HG02938 (cell line): ENCODE measurements at regions not wholly inside any gene's neighbourhood (a gene's known extent, or its start where the extent isn't known, plus 50 kb on each side); places are given as distances from the start of the nearest gene placed in this dataset.

Experiments used
- ATAC-seq: cut with Tn5 transposase; IDR thresholded peaks from one replicate; pipeline ENCODE4 v1.9.1; 2021; ENCODE audit warnings: mild to moderate bottlenecking, moderate library complexity; ENCODE audit not compliant: unreplicated experiment

GRCh38 chr7:124364283-124364682 is 331.4 kb upstream of the TMEM229A start:
- no peak for ATAC-seq

GRCh38 chr7:124354201-124354600 is 321.3 kb upstream of the TMEM229A start:
- ATAC-seq: no peak

DNA sequence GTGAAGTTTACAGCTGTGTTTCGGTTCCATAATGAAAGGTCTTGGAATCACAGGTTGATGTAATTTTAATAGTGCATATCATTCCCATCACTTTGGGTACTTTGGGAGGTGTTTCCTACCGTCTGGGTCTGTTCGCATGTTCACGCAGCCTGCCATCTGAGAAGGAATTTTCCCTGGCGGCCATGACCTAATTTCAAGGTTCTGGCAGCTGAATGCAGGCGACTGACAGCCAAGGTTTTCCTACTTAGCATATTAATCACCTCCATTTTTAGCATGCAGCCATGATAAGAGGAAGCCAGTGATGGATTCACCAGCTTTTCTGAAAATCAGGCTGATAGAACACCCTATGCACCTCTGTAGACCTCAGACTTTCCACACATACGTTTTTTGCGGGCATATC is 319.1 kb upstream of the TMEM229A start:
- ATAC-seq: no peak

- no peak for ATAC-seq
These were observed 316.6 kb upstream of the TMEM229A start for GRCh38 chr7:124349443-124349842.

DNA sequence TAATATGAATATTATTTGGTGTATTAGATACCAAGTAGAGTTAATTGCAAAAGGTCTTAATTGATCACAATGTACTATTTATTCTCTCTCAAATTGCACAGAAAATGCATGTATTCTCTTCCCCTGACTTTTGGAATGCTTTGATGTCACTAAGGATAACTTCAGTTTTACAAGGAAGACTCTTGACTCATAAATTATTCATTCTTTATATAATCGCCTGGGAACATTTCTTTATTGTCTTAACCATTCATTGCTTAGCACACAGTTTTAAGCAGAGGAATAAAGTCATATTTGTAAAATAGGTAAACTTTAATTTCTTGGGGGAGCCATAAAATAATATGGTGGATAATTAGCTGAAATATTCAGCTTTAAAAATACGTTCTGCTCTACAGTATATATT is 306.0 kb upstream of the TMEM229A start:
- no peak for ATAC-seq

GRCh38 chr7:124330731-124331407 is 298.0 kb upstream of the TMEM229A start:
- no peak for ATAC-seq

DNA sequence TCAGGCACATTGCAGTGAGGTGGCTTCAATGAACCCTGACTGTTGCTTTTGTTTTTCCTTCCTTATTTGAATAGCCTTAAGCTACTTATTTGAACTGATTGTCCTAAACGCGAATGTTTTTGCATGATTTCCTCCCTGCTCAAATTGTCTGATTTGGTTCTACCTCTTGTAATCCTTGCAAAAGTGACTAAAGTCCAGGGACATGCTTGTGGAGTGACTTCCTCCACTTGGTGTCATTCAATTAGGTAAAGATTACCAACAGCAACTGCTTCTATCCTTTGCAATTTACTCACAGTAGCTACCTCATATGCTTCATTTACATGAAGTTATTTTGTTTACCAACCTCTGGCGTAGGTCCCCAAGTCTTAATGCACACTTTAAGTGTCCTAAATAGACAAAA is 295.9 kb upstream of the TMEM229A start:
- no peak for ATAC-seq

DNA sequence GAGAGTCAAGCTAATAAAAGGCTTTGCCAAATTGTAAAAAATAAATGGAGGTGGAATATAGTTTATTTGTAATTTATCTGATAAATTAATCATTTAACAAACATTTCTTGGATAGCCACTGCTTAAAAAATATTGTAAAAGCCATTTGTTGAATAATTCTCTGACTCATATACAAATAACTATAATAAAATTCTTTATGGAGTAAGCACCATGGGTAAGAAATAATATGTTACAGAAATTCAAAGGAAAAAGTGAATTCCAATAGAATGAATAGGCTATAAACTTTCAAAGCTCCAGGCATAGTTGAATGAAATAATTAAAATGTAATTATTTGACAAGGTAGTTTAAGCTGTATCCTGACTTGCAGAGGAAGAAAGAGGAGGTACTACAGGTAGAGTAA is 291.4 kb upstream of the TMEM229A start:
- ATAC-seq: no peak

DNA sequence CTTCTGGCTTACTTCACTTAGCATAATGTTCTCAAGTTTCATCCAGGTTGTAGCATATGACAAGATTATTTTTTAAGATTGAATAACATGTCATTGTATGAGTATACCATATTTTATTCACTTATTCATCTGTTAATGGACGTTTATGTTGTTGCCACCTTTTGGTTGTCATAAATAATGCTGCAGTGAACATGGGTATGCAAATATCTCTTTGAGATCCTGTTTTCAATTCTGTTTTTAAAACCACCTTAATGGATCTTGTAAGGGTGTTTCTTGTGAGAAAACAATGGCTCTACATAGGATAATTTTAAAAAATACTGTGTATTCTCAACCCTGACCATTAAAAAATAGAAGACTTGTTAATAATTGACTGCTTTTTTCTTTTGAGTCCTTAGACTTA is 290.7 kb upstream of the TMEM229A start:
- ATAC-seq: no peak

- no peak for ATAC-seq
These were observed 289.7 kb upstream of the TMEM229A start for GRCh38 chr7:124322561-124322960.

GRCh38 chr7:124318721-124319450 is 286.0 kb upstream of the TMEM229A start:
- ATAC-seq: no peak

GRCh38 chr7:124310934-124311390 is 278.1 kb upstream of the TMEM229A start:
- no peak for ATAC-seq

DNA sequence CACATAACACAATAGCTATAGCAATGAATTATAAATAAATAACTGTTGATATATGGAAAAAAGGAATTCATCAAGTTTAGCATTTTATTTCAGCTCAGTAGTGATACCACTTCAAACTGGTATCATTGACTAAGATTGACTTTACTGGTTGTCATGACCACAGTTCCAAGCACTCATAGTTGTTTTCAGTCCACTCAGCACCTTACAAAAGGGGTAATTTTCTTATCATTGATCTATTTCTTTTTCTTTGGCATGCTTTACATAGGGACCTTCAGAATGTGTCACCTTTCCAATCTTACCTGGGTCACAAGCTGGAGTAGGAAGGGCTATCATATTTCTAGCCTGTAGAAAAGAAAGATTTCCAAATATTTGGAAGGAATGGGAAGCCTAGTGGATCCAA is 275.5 kb upstream of the TMEM229A start:
- no peak for ATAC-seq

DNA sequence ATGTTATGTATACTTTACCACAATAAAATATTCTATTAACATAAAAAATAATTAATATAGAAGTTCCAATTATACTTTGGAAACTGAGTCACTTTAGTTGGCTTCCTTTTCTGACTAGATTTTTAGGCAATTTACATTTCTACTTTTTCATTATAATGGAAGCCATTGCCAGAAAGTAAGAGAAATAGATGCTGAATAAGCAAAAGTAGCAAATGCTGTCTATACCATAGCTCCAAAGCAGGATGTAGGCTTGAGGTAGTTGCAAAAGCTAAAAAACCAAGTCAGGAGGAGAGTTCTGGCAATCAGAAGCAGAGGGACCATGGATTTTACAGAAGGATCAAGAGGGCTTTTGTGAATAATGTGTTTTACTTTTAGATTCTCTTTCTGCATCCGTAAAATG is 262.4 kb upstream of the TMEM229A start:
- no peak for ATAC-seq

- no peak for ATAC-seq
These were observed 252.1 kb upstream of the TMEM229A start for GRCh38 chr7:124284937-124285336.

DNA sequence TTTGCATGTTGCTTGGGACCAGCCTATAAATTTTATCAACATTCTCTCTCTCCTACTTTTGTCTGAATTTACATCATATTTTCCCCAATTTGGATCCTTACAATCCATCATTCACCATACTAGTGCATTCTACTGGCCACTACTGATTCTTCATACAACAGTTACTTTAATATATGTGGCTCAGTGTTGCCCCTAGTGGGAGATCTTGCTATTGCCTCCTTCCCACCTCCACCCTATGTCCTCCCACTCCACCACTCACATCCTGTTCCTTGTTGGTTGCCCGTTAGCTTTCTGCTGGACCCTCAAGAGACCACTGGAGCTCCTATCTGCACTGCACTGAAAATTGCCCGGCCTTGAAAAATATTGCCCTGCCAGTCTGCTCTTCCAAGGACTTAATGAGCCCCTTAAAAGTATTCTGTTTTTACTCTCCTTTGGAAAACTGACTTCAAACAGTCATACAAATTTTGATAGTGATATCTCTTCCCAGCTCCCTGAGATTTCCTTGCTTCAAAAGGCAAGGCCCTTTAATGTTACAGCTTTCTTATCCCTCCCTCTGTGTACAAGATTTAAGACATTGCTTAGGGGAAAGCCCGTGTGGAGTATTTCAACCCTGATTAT is 243.2 kb upstream of the TMEM229A start:
- peak; percentile 95 for ATAC-seq

DNA sequence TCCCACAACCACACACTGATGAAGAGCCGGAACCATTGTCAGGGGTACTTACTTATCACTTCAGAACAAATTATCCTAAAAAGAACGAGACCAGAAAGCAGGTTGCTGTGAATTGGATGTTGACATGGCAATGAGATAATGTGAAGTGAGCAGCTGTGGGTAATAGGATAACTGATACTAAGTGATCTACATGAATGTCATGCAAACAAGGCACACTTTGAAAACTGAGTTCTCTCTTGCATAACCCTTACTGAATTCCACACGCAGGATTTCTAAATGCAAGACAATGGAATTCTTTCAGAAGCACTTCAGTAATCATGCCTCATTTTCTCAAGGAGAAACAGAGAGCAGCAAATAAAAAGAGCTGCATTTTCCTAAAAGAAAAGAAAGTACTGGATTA is 242.5 kb upstream of the TMEM229A start:
- ATAC-seq: no peak

- no peak for ATAC-seq
These were observed 236.9 kb upstream of the TMEM229A start for GRCh38 chr7:124269774-124270173.

DNA sequence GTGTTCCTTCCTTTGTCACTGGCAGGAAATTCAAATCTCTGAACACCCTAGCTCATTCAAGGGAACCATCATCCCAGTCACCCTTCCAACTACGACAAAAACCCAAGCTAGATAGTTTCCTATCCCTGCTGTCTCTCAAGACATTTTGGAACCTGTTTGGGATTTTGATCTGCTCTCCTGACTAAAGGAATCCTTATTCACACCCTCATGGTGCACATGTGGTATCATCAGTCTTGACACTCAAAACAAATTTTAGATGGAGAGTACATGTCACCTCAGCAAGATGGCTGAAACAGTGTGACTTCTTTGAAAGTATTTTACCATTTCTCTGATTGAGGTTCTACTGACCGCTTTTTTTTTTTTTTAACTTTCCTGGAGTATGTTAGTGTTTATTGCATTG is 234.3 kb upstream of the TMEM229A start:
- no peak for ATAC-seq

DNA sequence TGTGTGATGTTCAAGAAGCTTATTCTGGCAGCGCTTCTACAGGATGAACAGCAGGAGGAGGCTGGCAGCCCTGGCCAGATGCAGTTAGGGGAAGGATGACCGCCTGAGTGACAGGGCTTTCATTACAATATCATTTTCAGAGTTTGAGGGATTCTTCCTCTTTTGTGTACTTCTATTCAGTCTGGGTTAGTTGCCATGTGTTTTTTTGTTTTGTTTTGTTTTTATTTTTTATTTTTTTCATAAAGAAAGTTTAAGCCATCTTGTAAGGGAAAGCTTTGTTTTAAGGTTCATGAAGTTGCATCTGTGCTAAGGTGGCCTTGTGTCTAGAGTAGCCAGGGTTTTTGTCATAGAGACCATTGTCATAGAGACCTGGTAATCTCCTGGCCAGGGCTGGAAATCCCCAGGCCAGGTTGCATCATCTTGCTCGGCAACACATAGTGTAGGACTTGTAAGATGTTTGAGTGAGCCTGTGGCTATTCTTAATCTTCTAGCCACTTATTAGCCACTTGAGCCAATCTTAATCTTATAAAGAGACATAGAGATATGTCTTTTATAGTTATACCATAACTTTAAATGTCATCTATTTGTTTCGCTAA is 230.5 kb upstream of the TMEM229A start:
- ATAC-seq: peak; percentile 97

GRCh38 chr7:124261710-124262109 is 228.8 kb upstream of the TMEM229A start:
- ATAC-seq: no peak
